Naive thymus-derived CD4-positive, alpha-beta T cell (primary cell): ENCODE measurements at regions not wholly inside any gene's neighbourhood (a gene's known extent, or its start where the extent isn't known, plus 50 kb on each side); places are given as distances from the start of the nearest gene placed in this dataset.
"Not testable (repeated sequence)": the region's sequence is repeated elsewhere in the genome, so short reads cannot be mapped to it uniquely, and the experiment has no call there.

Experiments
- ATAC-seq: fragments of 150-1000 bp; cut with Tn5 transposase; 2 replicates; pipeline ENCODE4 v1.10.0; 2021; ENCODE audit warnings: mild to moderate bottlenecking, moderate library complexity
- CTCF ChIA-PET: fragments of 350-600 bp; sonication (Branson Sonifier 250); formaldehyde crosslinking; loops from one replicate; lab custom pipeline; 2021; ENCODE audit warnings: antibody characterized with exemption; lab: Charles Lee
- POLR2A ChIA-PET: fragments of 350-600 bp; sonication (Branson Sonifier 250); formaldehyde crosslinking; loops from one replicate; lab custom pipeline; 2021; ENCODE audit warnings: antibody characterized with exemption, inconsistent platforms; lab: Charles Lee
- DNase-seq, 9 donors: peaks; one replicate each; pipeline versions ENCODE4 v3.0.0 to v3.0.0-alpha.2; 2020 to 2022; ENCODE audit warnings: mixed read lengths in 1 of 9
- H3K27ac ChIP-seq: one replicate; pipeline ENCODE4 v1.7.0; 2013; ENCODE audit warnings: mild to moderate bottlenecking, low read depth, low read length, moderate library complexity
- H3K27me3 ChIP-seq, 2 donors: one replicate each; pipeline ENCODE4 v1.7.0; 2013; ENCODE audit warnings: low read length in 2 of 2, mild to moderate bottlenecking in 2 of 2, moderate library complexity in 2 of 2; ENCODE audit not compliant: control insufficient read depth in 2 of 2, insufficient read depth in 2 of 2
- H3K36me3 ChIP-seq, 3 experiments: 1 replicate in 2 of 3; 2 replicates in 1 of 3; pipeline ENCODE4 v1.7.0; 2013; ENCODE audit warnings: low read length in 3 of 3, mild to moderate bottlenecking in 3 of 3, moderate library complexity in 1 of 3; ENCODE audit not compliant: insufficient read depth in 3 of 3, control insufficient read depth in 2 of 3
- H3K4me1 ChIP-seq, 2 donors: one replicate each; pipeline ENCODE4 v1.7.0; 2013; ENCODE audit warnings: low read length in 2 of 2, mild to moderate bottlenecking in 2 of 2, moderate library complexity in 1 of 2; ENCODE audit not compliant: control insufficient read depth in 2 of 2, insufficient read depth in 2 of 2
- H3K4me3 ChIP-seq: 2 replicates; pipeline ENCODE4 v1.7.0; 2013; ENCODE audit warnings: mild to moderate bottlenecking, low read length
- H3K9me3 ChIP-seq, 3 experiments: 1 replicate in 2 of 3; 2 replicates in 1 of 3; pipeline ENCODE4 v1.7.0; 2013; ENCODE audit warnings: low read length in 3 of 3; ENCODE audit not compliant: control insufficient read depth in 2 of 3
- H3K27ac Mint-ChIP-seq, 9 donors: one replicate each; pipeline ENCODE4 v1.8.0; 2020 to 2022; ENCODE audit warnings: mixed read lengths in 9 of 9, mild to moderate bottlenecking in 8 of 9, moderate library complexity in 5 of 9, inconsistent platforms in 2 of 9
- H3K27me3 Mint-ChIP-seq, 5 donors: one replicate each; pipeline ENCODE4 v1.8.0; 2021 to 2022; ENCODE audit warnings: mixed read lengths in 5 of 5, mild to moderate bottlenecking in 1 of 5
- H3K36me3 Mint-ChIP-seq, 5 donors: one replicate each; pipeline ENCODE4 v1.8.0; 2020 to 2022; ENCODE audit warnings: mixed read lengths in 5 of 5, mild to moderate bottlenecking in 3 of 5, inconsistent platforms in 1 of 5
- H3K4me1 Mint-ChIP-seq, 7 donors: one replicate each; pipeline ENCODE4 v1.8.0; 2020 to 2022; ENCODE audit warnings: mixed read lengths in 7 of 7, mild to moderate bottlenecking in 3 of 7, inconsistent platforms in 1 of 7
- H3K4me3 Mint-ChIP-seq, 10 donors: one replicate each; pipeline ENCODE4 v1.8.0; 2020 to 2022; ENCODE audit warnings: mild to moderate bottlenecking in 10 of 10, mixed read lengths in 10 of 10, moderate library complexity in 6 of 10, inconsistent platforms in 2 of 10
- H3K9me3 Mint-ChIP-seq, 11 donors: one replicate each; pipeline ENCODE4 v1.8.0; 2020 to 2022; ENCODE audit warnings: mixed read lengths in 11 of 11, mild to moderate bottlenecking in 4 of 11, inconsistent platforms in 1 of 11, moderate library complexity in 1 of 11
- intact Hi-C, 2 donors: fragments of 100-400 bp; cut with micrococcal nuclease; formaldehyde crosslinking; loops; one replicate each; pipeline ENCODE4 v1.15.1; 2023

DNA sequence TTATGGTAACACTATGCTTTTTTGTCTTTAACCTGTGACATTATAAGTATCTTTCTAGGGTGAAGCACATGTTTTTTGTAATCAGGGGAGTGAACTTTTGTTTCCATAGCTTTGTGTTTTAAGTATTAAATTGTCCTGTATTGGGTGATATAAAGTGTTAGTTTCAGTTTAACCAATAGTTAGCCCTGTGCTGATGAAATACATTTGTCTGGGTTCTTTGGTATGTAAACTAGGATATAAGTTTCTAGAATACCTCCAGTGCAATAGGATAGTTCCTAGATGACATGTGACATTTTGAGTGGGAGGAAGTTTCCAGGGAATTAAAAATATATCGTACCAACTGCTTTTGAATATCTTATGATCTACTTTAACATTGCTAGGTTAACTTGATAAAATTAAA lies 611.0 kb upstream of the MARCKS start:
- H3K9me3 Mint-ChIP-seq: peaks cover 0 to 13% (median 0%) of the 10 kb centered on the region in 11 donors
- no peaks in the 10 kb centered on the region for H3K36me3 Mint-ChIP-seq
- DNase-seq: no peak
- H3K4me1 Mint-ChIP-seq: no peaks in the 10 kb centered on the region
- Histone ChIP-seq H3K36me3 (no peaks in the 10 kb centered on the region), H3K9me3 (no peaks in the 10 kb centered on the region), H3K27ac (no peak overlapping the region), H3K27me3 (no peaks in the 10 kb centered on the region), H3K4me3 (no peak overlapping the region), H3K4me1 (no peaks in the 10 kb centered on the region)
- POLR2A ChIA-PET: no interaction called here
- H3K4me3 Mint-ChIP-seq: no peak overlapping the region
- CTCF ChIA-PET: interaction anchor here (0.6 kb wide), 1 partner anchor 14 kb away, joined by 3 read pairs; no protein-coding TSS in a partner anchor
- intact Hi-C loops: no loop called here
- H3K27me3 Mint-ChIP-seq: no peaks in the 10 kb centered on the region
- ATAC-seq: no peak
- no peak overlapping the region for H3K27ac Mint-ChIP-seq

DNA sequence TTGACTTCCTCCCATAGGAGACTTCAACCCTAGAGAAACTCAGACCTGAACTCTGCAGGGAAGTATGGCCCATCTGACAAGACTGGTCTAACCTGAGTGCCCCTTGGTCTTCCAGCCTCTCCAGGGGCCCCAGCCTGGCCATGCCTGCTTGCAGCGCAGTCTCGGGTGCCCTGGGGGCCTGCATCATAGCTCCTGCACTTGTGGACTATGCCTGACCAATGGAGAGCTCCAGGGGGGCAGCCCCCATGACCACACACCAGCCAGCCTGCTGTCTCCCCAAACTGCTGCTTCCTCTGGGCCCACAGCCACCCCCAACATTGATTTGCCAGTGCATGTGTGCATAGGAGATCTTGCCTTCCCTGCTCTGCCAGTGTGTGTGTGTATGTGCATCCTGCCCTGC lies 608.6 kb upstream of the MARCKS start:
- ATAC-seq (no peak), DNase-seq (no peak)
- Histone ChIP-seq H3K36me3 (no peaks in the 10 kb centered on the region), H3K4me1 (no peaks in the 10 kb centered on the region), H3K27me3 (no peaks in the 10 kb centered on the region), H3K4me3 (no peak overlapping the region), H3K9me3 (no peaks in the 10 kb centered on the region), H3K27ac (no peak overlapping the region)
- no peaks in the 10 kb centered on the region for H3K27me3 Mint-ChIP-seq
- intact Hi-C loops: no loop called here
- H3K4me1 Mint-ChIP-seq: no peaks in the 10 kb centered on the region
- peaks cover 0 to 20% (median 7%) of the 10 kb centered on the region in 11 donors for H3K9me3 Mint-ChIP-seq
- no peak overlapping the region for H3K27ac Mint-ChIP-seq
- no peaks in the 10 kb centered on the region for H3K36me3 Mint-ChIP-seq
- H3K4me3 Mint-ChIP-seq: no peak overlapping the region
- ChIA-PET CTCF (no interaction called here), POLR2A (no interaction called here)

DNA sequence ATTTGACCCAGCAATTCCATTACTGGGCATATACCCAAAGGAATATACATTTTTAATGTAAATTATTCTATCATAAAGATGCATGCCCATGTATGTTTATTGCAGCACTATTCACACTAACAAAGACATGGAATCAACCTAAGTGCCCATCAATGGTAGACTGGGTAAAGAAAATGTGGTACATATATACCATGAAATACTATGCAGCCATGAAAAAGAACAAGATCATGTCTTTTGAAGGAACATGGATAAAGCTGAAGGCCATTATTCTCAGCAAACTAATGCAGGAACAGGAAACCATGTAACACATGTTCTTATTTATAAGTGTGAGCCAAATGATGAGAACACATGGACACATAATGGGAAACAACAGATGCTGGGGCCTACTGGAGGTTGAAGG lies 603.0 kb upstream of the MARCKS start:
- H3K9me3 ChIP-seq, H3K4me1 ChIP-seq, DNase-seq, H3K4me1 Mint-ChIP-seq, H3K27me3 ChIP-seq, H3K27me3 Mint-ChIP-seq, H3K36me3 Mint-ChIP-seq, H3K27ac Mint-ChIP-seq, H3K36me3 ChIP-seq, H3K4me3 Mint-ChIP-seq, ATAC-seq, H3K27ac ChIP-seq, CTCF ChIA-PET, POLR2A ChIA-PET, intact Hi-C loops, H3K4me3 ChIP-seq: not testable (repeated sequence)
- peaks cover 0 to 28% (median 9%) of the 10 kb centered on the region in 11 donors for H3K9me3 Mint-ChIP-seq

- intact Hi-C loops: no loop called here
- no peak overlapping the region for H3K27ac Mint-ChIP-seq
- CTCF ChIA-PET: no interaction called here
- no peaks in the 10 kb centered on the region for H3K4me1 Mint-ChIP-seq
- no peak for DNase-seq
- POLR2A ChIA-PET: no interaction called here
- Histone ChIP-seq H3K36me3 (no peaks in the 10 kb centered on the region), H3K4me3 (no peak overlapping the region), H3K4me1 (no peaks in the 10 kb centered on the region), H3K27me3 (no peaks in the 10 kb centered on the region), H3K27ac (no peak overlapping the region), H3K9me3 (no peaks in the 10 kb centered on the region)
- H3K36me3 Mint-ChIP-seq: no peaks in the 10 kb centered on the region
- ATAC-seq: no peak
- H3K4me3 Mint-ChIP-seq: no peak overlapping the region
- H3K9me3 Mint-ChIP-seq: peaks cover 6 to 20% (median 9%) of the 10 kb centered on the region in 11 donors
- peaks cover 0 to 4% (median 0%) of the 10 kb centered on the region in 5 donors for H3K27me3 Mint-ChIP-seq
Observed at GRCh38 chr6:113258771-113259170, 598.4 kb upstream of the MARCKS start.

- CTCF ChIA-PET: no interaction called here
- no peak overlapping the region for H3K27ac Mint-ChIP-seq
- intact Hi-C loops: no loop called here
Observed at GRCh38 chr6:113271437-113271836, 585.7 kb upstream of the MARCKS start.

GRCh38 chr6:113276601-113277000 lies 580.5 kb upstream of the MARCKS start:
- no peak overlapping the region for H3K4me3 Mint-ChIP-seq
- H3K4me3 ChIP-seq: no peak overlapping the region
- intact Hi-C loops: no loop called here
- H3K9me3 Mint-ChIP-seq: peaks cover 0 to 21% (median 4%) of the 10 kb centered on the region in 11 donors
- ChIA-PET CTCF (no interaction called here), POLR2A (no interaction called here)
- no peaks in the 10 kb centered on the region for H3K27me3 ChIP-seq
- H3K36me3 ChIP-seq: no peaks in the 10 kb centered on the region
- no peaks in the 10 kb centered on the region for H3K36me3 Mint-ChIP-seq
- H3K27ac Mint-ChIP-seq: no peak overlapping the region
- H3K4me1 ChIP-seq: no peaks in the 10 kb centered on the region
- no peak overlapping the region for H3K27ac ChIP-seq
- ATAC-seq (no peak), DNase-seq (no peak)
- H3K27me3 Mint-ChIP-seq: no peaks in the 10 kb centered on the region
- H3K4me1 Mint-ChIP-seq: no peaks in the 10 kb centered on the region
- no peaks in the 10 kb centered on the region for H3K9me3 ChIP-seq

More at GRCh38 chr6:113271437-113271836, 585.7 kb upstream of the MARCKS start:
- ATAC-seq (no peak), DNase-seq (no peak)
- POLR2A ChIA-PET: no interaction called here
- Histone ChIP-seq H3K9me3 (peaks cover 0 to 19% (median 0%) of the 10 kb centered on the region in 3 experiments), H3K27ac (no peak overlapping the region), H3K4me1 (no peaks in the 10 kb centered on the region), H3K36me3 (no peaks in the 10 kb centered on the region), H3K4me3 (no peak overlapping the region), H3K27me3 (no peaks in the 10 kb centered on the region)
- H3K27me3 Mint-ChIP-seq: no peaks in the 10 kb centered on the region
- no peaks in the 10 kb centered on the region for H3K4me1 Mint-ChIP-seq
- H3K9me3 Mint-ChIP-seq: peaks cover 13 to 51% (median 25%) of the 10 kb centered on the region in 11 donors
- no peak overlapping the region for H3K4me3 Mint-ChIP-seq
- H3K36me3 Mint-ChIP-seq: peaks cover 0 to 5% (median 0%) of the 10 kb centered on the region in 5 donors

DNA sequence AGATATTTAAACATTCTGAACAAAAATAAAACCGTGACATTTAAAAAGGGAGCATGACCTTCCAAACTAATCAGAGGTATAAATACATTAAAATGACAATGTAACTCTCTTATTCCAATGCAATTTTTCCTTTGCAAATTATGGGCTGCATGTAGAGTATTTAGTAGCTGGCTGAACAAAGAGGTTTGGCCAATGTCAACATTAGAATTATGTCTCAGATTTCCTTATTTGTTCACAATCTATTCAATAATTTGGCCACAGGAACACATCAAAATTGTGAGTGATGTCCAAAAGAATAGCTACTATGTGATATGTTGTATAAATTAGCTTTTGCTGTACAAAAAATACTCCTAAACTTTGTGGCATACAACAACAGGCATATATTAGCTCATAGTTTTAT lies 580.0 kb upstream of the MARCKS start:
- no peaks in the 10 kb centered on the region for H3K27me3 Mint-ChIP-seq
- intact Hi-C loops: no loop called here
- Histone ChIP-seq H3K36me3 (no peaks in the 10 kb centered on the region), H3K9me3 (no peaks in the 10 kb centered on the region), H3K27me3 (no peaks in the 10 kb centered on the region), H3K4me1 (no peaks in the 10 kb centered on the region), H3K27ac (no peak overlapping the region), H3K4me3 (no peak overlapping the region)
- H3K27ac Mint-ChIP-seq: no peak overlapping the region
- H3K36me3 Mint-ChIP-seq: no peaks in the 10 kb centered on the region
- no peaks in the 10 kb centered on the region for H3K4me1 Mint-ChIP-seq
- peaks cover 0 to 21% (median 4%) of the 10 kb centered on the region in 11 donors for H3K9me3 Mint-ChIP-seq
- CTCF ChIA-PET: no interaction called here
- DNase-seq (no peak), ATAC-seq (no peak)
- POLR2A ChIA-PET: no interaction called here
- H3K4me3 Mint-ChIP-seq: no peak overlapping the region
